ENCODE measurements at regions not wholly inside any gene's neighbourhood (a gene's known extent, or its start where the extent isn't known, plus 50 kb on each side); places are given as distances from the start of the nearest gene placed in this dataset.

DNA sequence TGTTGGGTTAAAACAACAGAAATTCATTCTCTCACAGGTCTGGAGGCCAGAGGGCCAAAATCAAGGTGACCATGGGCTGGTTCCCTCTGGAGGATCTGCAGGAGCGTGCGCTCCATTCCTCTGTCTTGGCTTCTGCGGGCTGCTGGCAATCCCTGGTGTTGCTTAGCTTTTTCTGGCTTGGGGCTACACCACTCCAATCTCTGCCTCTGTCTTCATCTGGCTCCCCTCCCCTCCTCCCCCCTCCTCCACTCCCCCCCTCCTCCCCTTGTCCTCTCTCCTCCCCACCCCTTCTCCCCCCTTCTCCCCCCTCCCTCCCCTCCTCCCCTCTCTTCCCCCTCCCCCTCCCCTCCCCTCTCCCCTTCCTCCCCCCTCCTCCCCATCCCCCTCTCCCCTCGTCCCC, 321.3 kb upstream of the ARID1B start:
- TF ChIP-seq, protein P1, sequence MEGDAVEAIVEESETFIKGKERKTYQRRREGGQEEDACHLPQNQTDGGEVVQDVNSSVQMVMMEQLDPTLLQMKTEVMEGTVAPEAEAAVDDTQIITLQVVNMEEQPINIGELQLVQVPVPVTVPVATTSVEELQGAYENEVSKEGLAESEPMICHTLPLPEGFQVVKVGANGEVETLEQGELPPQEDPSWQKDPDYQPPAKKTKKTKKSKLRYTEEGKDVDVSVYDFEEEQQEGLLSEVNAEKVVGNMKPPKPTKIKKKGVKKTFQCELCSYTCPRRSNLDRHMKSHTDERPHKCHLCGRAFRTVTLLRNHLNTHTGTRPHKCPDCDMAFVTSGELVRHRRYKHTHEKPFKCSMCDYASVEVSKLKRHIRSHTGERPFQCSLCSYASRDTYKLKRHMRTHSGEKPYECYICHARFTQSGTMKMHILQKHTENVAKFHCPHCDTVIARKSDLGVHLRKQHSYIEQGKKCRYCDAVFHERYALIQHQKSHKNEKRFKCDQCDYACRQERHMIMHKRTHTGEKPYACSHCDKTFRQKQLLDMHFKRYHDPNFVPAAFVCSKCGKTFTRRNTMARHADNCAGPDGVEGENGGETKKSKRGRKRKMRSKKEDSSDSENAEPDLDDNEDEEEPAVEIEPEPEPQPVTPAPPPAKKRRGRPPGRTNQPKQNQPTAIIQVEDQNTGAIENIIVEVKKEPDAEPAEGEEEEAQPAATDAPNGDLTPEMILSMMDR (IDR thresholded peaks at IDR 0.05) = no peak
- no peak for TF ChIP-seq EP300 (IDR thresholded peaks at IDR 0.05)

Measured in upper lobe of left lung (tissue), 4 donors.